HuH-7 (cell line): ENCODE measurements at regions not wholly inside any gene's neighbourhood (a gene's known extent, or its start where the extent isn't known, plus 50 kb on each side); places are given as distances from the start of the nearest gene placed in this dataset.
"Not testable (repeated sequence)": the region's sequence is repeated elsewhere in the genome, so short reads cannot be mapped to it uniquely, and the experiment has no call there.

Experiments used
- DNase-seq: peaks from one replicate; pipeline ENCODE4 v3.0.0; 2011; ENCODE audit warnings: low spot score

DNA sequence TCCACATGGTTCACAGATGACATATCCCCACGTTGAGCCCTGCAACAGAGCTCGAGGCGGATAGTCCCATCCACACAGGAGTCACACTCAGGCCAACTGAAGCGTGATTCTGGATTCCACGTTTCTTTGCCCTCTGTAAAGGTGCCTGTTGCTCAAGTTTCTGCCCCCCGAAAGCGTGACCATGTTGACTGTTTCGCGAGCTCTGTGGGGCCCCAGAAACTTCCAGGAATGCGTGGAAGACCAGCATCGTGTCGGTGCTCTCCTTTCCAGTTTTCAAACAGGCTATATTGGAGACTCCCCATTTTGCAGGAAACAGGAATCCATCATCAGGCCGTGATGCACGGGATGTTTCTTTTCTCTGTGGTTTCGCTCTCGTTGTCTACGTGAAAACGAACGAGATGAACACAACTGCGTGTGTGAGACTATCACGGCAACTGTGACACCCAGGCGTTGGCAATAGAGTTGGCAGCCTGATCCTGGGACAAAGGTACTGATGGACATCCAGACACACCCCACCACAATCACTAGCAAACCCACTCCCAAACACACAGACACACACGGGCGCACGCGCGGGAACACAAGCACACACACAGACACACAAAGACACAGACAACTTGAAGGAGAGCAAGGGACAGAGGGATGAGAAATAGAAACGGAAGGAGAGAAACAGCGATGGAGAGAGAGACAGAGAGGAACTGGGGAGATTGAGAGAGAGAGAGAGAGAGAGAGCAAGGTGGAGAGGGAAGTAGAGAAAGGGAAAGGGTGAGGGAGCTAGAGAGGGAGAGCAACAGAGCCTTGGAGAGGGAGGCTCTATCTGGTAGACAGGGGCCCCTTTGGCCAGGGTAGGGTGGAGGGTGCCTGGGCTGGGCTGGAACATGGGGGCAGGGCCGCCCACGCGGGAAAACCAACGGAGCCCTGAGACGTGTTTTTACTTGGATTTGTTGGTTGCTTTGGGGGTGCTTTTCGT, 1609.3 kb downstream of the SPATA31A7 start:
- not testable (repeated sequence) for DNase-seq

DNA sequence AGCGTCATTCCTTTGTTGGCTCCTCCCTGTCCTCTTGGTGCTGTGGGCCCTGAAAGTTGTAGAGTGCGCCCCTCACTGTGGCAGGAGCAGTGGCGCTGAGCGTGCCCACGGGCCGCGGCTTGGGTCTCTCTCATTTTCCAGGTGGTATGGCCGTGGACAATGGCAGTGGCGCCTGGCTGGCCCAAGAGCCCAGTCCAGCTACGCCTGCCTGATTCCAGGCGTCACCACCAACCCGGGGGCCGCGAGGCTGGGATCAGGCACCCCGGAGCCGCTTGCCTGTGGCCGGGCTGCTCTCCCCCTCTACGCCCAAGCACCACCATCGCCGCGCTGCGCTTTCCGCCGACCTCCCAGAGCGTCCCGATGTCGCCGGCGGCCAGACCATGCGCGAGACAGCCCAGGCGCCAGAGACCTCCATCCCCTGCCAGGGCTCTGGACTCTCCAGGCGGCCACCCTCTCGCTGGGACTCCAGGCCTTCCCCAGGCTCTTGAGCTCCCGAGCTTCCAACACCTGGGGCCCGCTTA, 1610.1 kb downstream of the SPATA31A7 start:
- not testable (repeated sequence) for DNase-seq

DNA sequence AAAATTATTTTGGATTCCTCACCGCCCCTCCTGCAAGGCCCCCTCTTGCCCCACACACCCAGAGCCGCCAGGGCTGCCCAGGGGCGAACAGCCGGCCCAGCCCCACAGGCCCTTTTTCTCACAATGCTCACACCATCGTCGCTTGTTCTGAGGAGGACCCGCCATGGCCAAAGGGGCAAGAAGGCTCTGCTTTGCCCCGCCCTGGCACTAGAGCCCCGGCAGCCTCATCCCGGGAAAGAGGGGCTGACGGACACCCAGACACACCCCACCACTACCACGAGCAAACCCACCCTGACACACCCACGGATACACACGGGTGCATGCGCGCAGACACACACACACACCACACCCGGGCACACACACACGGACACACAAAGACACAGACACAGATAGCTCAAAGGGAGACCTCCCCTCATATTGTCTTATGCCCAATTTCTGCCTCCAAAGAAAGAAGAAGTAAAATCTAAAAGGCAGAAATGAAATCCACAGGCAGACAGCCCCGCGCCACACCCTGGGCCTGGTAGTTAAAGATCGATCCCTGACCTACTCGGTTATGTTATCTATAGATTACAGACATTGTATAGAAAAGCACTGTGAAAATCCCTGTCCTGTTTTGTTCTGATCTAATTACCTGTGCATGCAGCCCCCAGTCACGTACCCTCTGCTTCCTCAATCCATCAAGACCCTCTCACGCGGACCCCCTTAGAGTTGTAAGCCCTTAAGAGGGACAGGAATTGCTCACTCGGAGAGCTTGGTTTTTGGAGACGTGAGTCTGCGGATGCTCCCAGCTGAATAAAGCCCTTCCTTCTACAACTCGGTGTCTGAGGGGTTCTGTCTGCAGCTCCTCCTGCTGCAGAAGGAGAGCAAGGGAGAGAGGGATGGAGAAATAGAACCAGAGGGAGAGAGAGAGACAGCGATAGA, 1610.9 kb downstream of the SPATA31A7 start:
- DNase-seq = not testable (repeated sequence)

DNA sequence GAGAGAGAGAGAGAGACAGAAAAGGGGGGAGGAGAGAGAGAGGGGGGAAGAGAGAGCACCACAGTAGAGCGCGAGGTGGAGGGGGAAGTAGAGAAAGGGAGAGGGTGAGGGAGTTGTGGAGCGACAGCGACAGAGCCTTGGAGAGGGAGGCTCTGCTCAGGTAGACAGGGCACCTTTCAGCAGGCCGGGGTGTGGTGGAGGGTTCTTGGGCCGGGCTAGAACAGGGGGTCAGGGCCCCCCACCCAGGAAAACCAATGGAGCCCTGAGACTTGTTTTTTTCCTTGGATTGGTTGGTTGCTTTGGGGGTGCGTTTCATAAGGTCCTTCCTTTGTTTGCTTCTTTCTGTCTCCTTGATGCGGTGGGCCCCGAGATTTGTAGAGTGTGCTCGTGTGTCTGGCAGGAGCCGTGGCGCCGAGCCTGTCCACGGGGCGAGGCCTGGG, 1611.6 kb downstream of the SPATA31A7 start:
- not testable (repeated sequence) for DNase-seq

DNA sequence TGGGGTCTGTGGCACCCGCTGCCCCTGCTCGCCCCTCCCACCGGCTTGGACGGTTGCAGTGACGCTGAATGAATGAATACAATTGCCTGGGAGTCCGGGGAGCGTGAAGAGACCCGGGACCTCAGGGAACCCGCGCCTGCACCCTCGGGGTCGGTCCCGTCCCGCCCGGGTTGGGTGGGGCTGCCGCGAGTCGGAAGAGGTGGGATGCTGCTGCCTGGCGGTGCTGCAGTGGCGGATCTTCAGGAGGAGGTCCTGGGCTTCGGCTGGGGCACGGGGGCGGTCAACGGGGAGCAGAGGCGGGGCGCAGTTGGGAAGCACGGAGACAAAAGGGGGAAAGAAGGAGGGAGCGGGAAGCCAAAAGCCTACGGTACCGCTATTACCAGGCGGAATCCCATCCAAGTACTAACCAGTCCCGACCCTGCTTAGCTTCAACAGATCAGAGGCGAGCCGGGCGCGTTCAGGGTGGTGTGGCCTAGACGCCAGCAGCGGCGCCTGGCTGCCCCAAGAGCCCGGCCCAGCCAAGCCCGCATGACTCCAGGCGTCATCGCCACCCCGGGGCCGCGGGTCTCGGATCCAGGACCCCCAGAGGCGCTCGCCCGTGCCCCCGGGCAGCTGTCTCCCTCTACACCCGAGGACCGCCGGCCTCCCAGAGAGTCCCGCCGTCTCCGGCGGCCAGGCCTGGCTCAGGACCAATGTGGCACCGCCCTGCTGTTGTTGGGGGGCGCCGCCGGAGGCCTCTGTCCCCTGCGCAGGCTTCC, 1612.3 kb downstream of the SPATA31A7 start:
- peak; percentile 23 for DNase-seq

DNA sequence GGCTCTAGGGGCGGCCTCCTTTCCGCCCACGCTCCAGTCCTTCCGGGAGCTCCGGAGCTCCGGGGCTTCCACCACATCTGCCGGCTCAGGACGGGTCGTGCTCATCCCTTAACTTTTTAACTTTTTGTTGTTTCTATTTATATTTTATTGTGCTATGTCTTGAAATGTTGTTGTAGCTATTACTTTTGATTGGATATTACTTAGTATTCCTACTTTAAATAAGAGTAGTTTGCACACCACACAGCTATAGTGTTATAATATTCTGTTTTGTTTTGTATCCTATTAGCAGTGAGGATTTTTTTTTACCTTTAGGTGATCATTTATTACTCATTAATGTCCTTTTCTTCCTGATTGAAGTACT, 1612.9 kb downstream of the SPATA31A7 start:
- not testable (repeated sequence) for DNase-seq

DNA sequence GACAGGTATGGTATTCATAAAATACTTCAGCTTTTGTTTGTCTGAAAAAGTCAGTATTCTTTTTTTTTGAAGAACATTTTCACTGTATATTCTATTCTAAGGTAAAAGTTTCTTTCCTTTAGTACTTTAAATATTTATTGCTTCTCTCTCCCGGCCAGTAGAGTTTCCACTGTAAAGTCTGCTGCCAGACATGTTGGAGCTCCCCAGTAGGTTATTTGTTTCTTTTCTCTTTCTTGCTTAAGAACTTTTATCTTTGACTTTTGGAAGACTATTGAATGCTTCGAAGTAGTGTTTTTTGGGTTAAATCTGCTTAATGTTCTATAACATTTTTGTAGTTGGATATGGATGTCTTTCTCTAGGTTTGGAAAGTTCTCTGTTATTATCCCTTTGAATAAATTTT, 1613.3 kb downstream of the SPATA31A7 start:
- DNase-seq = not testable (repeated sequence)

DNA sequence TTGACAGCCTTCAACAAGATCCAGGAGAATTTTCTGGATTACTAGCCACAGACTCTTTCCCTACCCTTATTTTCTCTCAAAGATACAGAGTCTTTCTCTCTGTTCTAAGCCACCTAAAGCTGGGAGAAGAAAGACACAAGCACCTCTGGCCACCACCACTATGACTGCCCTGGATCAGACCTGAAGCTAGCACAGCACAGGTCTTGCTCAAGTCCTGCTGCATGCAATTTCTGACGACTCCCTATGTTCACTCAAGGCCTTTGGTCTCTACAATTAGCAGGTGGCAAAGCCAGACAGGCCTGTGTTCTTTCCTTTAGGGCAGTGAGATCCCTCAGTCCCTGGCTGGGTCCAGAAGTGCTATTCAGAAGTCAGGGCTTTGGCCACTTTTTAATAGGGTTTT, 1614.5 kb downstream of the SPATA31A7 start:
- not testable (repeated sequence) for DNase-seq

DNA sequence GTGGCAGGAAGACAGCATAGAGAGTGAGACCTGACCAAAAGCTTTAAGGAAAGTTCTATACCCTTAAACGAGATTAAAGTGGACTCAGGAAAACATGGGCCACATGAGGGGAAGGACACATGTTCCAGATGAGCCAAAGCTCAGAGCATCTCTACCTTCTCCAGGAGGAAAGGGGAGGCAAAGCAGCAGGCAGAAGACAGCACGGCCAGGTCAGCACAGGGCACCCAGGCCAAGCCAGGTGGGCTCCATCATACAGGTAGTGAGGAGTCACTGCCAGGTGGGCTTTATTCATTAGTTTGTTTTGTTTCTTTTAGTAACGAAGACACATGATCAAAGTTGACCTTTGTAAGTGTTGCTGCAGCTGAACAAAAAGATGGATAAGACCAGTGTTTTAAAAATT, 1617.6 kb downstream of the SPATA31A7 start:
- DNase-seq = not testable (repeated sequence)

DNA sequence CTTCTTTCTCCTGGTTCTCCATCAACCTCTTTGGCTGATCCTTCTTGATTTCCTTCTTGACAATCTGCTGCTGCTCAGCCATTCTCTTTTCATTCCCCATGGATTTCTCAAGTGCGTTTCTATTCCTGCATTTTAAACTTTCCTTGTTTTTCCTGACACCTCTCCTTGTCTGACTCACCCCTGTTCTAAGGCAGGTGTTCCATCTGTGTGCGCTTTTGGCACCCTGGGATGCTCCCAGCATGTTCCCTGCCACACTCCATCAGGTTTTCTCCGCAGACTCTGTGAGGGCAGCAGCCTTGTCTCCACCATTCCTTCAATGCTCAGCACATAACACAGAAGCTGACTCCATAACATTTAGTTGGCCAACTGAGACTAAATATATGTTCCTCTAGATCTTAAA, 1618.2 kb downstream of the SPATA31A7 start:
- DNase-seq = not testable (repeated sequence)

DNA sequence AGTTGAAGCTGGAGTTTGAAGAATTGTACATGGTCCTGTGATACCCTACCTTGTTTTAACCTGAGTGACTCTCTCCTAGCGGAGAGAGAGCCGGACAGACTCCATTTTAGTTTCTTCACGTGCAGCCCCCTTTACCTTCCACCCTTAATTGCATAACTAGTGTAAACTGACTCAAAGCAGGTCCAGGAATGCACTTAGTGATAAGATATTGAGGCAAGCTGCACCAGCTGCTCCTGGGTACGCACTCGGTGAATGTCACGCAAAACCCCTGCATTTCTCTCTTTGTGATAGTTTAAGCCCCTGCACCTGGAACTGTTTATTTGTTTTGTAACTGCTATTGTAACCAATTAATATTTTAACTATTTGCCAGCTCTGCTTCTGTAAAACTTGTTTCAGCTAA, 1620.5 kb downstream of the SPATA31A7 start:
- not testable (repeated sequence) for DNase-seq

DNA sequence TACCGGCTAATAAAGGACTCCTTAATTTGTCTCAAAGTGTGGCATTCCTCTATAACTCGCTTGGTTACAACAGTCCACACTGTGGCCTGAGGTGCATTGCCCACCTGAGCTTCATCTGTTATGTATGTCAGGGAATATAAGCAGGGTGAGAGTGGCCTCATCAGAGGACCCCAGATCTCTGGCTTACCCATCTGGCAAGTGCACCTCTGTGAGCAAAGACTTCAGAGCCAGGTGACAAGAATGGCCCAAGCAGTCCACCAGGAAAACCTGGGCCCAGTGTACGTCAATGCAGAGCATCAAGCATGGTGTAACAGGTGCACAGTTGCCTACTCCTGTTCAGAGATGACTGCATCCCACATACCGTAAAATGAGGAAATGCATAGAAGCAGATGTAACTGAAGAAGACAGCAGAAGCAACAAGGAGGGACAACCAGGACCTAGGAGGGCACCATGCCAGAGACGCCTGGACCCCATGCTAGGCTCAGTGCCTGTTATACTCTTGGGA, 1621.0 kb downstream of the SPATA31A7 start:
- DNase-seq = not testable (repeated sequence)

DNA sequence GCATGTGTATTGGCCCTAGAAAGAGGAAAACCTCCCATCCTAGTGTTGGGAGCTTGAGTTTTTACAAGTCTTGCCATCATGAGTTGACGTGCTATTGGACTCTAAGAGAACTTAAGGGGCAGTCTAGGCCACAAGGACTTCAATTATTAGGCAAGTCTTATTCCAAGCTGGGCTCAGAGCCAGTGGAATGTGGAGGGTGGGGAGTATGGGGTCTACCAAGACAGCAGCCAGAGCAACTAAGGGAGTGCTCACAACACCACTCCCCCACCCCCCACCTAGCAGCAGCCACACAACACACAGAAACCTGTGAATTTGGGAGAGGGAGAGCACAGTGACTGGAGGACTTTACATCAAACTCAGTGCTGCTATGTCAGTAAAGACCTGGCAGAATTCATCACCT, 1625.6 kb downstream of the SPATA31A7 start:
- DNase-seq = not testable (repeated sequence)

DNA sequence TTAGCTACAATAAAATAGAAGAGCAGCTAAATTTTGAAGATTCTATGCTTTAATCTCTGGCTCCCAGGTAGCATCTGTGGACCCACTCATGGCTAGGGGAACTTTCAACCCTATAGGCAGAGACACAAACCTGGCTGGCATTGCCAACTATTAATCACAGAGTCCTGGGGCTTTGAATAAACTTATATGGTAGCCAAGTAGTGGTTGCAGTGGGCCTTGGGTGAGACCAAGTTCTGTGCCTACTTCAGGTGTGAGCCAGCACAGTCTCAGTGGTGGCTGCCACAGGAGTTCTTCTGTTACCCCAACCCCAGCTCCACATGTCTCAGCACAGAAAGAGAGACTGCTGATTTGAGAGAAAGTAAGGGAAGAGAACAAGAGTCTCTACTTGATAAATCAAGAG, 1626.5 kb downstream of the SPATA31A7 start:
- not testable (repeated sequence) for DNase-seq

DNA sequence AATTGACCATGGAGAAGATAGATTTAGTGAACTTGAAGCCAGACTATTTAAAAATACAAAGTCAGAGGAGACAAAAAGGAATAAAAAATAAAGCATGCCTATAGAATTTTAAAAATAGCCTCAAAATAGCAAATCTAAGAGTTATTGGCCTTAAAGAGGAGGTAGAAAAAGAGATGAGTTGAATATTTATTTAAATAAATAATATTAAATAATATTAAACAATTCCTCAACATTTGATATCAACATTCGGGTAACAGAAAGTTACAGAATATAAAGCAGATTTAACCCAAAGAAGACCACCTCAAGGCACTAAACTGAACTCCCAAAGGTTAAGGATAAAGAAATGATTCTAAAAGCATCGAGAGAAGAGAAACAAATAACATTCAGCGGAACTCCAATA, 1627.4 kb downstream of the SPATA31A7 start:
- not testable (repeated sequence) for DNase-seq

DNA sequence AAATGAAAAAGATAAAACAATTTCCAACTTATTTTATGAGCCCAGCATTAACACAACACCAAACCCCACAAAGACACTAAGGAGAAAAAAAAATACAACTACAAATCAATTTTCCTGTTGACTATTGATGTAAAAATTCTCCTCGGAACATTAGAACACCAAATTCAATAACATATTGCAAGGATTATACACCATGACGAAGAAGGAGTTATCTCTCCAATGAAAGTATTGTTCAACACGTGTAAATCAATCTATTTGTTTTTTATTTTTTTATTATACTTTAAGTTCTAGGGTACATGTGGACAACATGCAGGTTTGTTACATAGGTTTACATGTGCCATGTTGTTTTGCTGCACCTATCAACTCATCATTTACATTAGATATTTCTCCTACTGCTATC, 1632.3 kb downstream of the SPATA31A7 start:
- DNase-seq = not testable (repeated sequence)

DNA sequence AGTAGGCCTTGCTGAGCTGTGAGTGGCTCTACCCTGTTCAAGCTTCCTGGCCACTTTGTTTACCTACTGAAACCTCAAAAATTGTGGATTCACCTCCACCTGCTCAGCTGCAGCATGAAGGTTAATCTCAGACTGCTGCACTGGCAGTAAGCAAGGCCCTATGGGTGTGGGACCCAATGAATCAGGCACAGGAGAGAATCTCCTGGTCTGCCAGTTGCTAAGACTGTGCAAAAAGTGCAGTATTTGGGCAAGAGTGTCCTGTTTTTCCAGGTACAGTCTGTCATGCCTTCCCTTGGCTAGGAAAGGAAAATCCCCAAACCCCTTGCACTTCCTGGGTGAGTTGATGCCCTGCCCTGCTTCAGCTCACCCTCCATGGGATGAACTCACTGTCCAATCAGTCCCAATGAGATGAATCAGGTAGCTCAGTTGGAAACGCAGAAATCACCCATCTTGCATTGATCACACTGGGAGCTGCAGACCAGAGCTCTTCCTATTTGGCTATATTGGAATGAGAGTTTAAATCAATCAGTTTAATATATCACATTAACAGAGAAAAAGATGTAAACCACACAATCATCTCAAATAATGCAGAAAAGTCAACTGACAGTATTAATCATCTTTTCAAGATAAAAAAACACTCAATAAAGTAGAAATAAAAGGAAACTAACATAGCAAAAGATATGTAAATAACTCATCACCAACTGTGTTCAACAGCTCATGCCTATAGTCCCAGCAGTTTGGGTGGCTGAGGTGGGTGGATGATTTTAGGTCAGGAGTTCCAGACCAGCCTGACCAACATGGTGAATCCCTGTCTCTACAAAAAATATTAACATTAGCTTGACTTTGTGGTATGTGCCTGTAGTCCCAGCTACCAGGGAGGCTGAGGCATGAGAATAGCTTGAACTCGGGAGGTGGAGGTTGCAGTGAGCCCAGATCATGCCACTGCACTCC, 1638.4 kb downstream of the SPATA31A7 start:
- DNase-seq = not testable (repeated sequence)

DNA sequence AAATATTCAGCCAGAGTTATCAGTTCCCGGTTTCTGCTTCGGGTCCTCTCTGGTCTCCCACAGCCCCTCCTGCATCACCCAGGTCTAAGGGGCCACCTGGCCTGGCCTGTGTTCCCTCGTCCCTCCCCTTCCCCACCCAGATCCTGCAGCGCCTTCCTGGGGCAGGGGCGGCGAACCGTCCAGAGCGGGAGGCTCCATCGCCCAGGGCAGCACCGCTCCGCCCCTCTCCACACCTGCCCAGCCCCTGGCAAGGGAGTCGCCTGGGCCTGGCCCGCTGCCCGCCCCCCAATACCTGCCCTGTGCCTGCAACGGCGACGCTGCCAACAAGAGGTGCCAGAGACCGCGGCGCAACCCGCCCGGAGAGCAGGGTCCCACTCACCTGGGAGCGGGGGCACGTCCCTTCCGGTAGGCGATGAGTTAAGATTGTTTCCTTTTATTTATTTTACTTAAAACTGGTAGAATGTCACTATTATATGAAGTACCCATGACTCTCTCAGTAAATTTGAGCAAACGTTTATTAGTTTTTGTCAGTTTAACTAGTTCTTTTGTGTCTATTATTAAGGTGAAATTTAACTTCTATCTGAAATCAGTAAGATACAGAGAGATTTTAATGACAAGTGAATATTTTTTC, 1641.1 kb downstream of the SPATA31A7 start:
- DNase-seq = not testable (repeated sequence)
